Natural killer cell (primary cell): ENCODE measurements at regions not wholly inside any gene's neighbourhood (a gene's known extent, or its start where the extent isn't known, plus 50 kb on each side); places are given as distances from the start of the nearest gene placed in this dataset.

Source experiments
- ATAC-seq, 3 donors: fragments of 150-1000 bp in 2 of 3; fragments of 200-7000 bp in 1 of 3; cut with Tn5 transposase; 1 replicate in 1 of 3; 2 replicates in 2 of 3; pipeline ENCODE4 v1.10.0; 2021; ENCODE audit warnings: mild to moderate bottlenecking in 2 of 3, moderate library complexity in 2 of 3
- DNase-seq, 2 donors: peaks; one replicate each; pipeline versions ENCODE4 v3.0.0 to v3.0.0-alpha.2; 2013 to 2021; ENCODE audit warnings: mixed read lengths in 1 of 2
- H3K27ac ChIP-seq: one replicate; pipeline ENCODE4 v1.5.1; 2013; ENCODE audit warnings: mild to moderate bottlenecking, low read length
- H3K27me3 ChIP-seq: one replicate; pipeline ENCODE4 v1.6.1; 2013; ENCODE audit warnings: low read length; ENCODE audit not compliant: control insufficient read depth, insufficient read depth
- H3K36me3 ChIP-seq: one replicate; pipeline ENCODE4 v1.6.1; 2013; ENCODE audit warnings: low read length; ENCODE audit not compliant: control insufficient read depth, insufficient read depth
- H3K4me1 ChIP-seq: one replicate; pipeline ENCODE4 v1.6.1; 2013; ENCODE audit warnings: low read length; ENCODE audit not compliant: control insufficient read depth, insufficient read depth
- H3K4me3 ChIP-seq: one replicate; pipeline ENCODE4 v1.5.1; 2013; ENCODE audit warnings: low read length
- H3K9me3 ChIP-seq: one replicate; pipeline ENCODE4 v1.6.1; 2013; ENCODE audit warnings: low read length; ENCODE audit not compliant: control insufficient read depth, insufficient read depth
- H3K27ac Mint-ChIP-seq, 2 donors: one replicate each; pipeline ENCODE4 v1.8.0; 2022; ENCODE audit warnings: mild to moderate bottlenecking in 2 of 2, mixed read lengths in 2 of 2, moderate library complexity in 1 of 2
- H3K27me3 Mint-ChIP-seq, 2 donors: one replicate each; pipeline ENCODE4 v1.8.0; 2022; ENCODE audit warnings: low read depth in 2 of 2, mixed read lengths in 2 of 2
- H3K36me3 Mint-ChIP-seq: one replicate; pipeline ENCODE4 v1.8.0; 2022; ENCODE audit warnings: mixed read lengths
- H3K4me1 Mint-ChIP-seq, 2 donors: one replicate each; pipeline ENCODE4 v1.8.0; 2022; ENCODE audit warnings: mixed read lengths in 2 of 2
- H3K4me3 Mint-ChIP-seq: one replicate; pipeline ENCODE4 v1.8.0; 2022; ENCODE audit warnings: mild to moderate bottlenecking, moderate library complexity, mixed read lengths
- H3K9me3 Mint-ChIP-seq, 2 donors: one replicate each; pipeline ENCODE4 v1.8.0; 2022; ENCODE audit warnings: mixed read lengths in 2 of 2
- WGBS: methylation state at CpG from one replicate; pipeline ENCODE4 v1.1.7; 2013; ENCODE audit warnings: missing lambda C conversion rate; ENCODE audit not compliant: insufficient coverage; 5-methylcytosine and 5-hydroxymethylcytosine counted together
- intact Hi-C: fragments of 100-400 bp; cut with micrococcal nuclease; formaldehyde crosslinking; loops from one replicate; pipeline ENCODE4 v1.14.2; 2022
- TF ChIP-seq, protein P1 (sequence below): fragments of 200-600 bp; IDR thresholded peaks from one replicate; pipeline ENCODE4 v1.8.0; 2022; ENCODE audit warnings: antibody characterized with exemption

DNA sequence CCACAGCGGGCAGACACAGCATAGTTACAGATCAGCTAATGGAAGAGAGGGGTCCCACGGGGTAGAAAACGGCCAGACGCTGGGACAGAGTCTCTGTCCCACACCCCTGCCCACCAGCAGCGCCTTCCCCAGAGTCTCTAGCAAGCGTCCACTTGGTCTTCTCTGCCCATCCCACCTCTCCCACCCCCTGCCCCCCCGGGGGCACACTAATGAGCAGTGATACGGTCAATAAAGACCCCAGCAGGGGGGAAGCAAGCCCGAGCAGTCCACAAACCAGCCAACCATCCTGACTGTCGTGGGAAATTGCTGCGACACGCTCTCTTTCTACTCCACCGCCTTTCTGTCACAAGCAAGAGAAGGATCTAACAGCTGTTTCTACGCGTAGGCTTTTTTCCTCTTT lies 374.7 kb downstream of the NPHP4 start:
- 53% methylated on average over 14 of the region's 15 CpGs for WGBS
- H3K4me3 ChIP-seq = no peak overlapping the region
- Mint-ChIP-seq H3K4me3 (no peak overlapping the region), H3K27ac (no peak overlapping the region), H3K36me3 (no peaks in the 10 kb centered on the region), H3K27me3 (peaks cover 15 to 30% of the 10 kb centered on the region in 2 donors), H3K4me1 (no peaks in the 10 kb centered on the region), H3K9me3 (no peaks in the 10 kb centered on the region)
- no peak overlapping the region for H3K27ac ChIP-seq
- H3K9me3 ChIP-seq = no peaks in the 10 kb centered on the region
- H3K36me3 ChIP-seq = no peaks in the 10 kb centered on the region
- intact Hi-C loops = no loop called here
- TF ChIP-seq, protein P1, sequence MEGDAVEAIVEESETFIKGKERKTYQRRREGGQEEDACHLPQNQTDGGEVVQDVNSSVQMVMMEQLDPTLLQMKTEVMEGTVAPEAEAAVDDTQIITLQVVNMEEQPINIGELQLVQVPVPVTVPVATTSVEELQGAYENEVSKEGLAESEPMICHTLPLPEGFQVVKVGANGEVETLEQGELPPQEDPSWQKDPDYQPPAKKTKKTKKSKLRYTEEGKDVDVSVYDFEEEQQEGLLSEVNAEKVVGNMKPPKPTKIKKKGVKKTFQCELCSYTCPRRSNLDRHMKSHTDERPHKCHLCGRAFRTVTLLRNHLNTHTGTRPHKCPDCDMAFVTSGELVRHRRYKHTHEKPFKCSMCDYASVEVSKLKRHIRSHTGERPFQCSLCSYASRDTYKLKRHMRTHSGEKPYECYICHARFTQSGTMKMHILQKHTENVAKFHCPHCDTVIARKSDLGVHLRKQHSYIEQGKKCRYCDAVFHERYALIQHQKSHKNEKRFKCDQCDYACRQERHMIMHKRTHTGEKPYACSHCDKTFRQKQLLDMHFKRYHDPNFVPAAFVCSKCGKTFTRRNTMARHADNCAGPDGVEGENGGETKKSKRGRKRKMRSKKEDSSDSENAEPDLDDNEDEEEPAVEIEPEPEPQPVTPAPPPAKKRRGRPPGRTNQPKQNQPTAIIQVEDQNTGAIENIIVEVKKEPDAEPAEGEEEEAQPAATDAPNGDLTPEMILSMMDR = no peak
- no peak for ATAC-seq
- no peaks in the 10 kb centered on the region for H3K4me1 ChIP-seq
- no peak for DNase-seq
- H3K27me3 ChIP-seq = no peaks in the 10 kb centered on the region

DNA sequence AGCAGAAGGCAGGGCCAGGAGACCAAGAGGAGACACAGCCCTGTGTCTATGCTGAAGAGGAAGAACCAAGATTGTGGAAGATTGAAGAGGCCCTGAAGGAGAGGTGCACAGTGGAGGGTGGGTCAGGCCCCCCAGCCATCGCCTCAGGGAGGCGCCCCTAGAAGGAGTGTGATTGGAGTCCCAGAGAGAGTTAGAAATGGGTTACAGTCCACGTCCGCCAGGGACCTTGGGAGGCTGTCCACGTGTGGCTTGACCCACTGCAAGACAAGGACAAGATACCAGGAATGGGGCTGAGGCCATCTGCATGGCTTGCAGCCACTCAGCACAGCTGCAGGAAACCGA lies 375.1 kb downstream of the NPHP4 start:
- TF ChIP-seq, protein P1 = no peak
- H3K27me3 Mint-ChIP-seq = peaks cover 15 to 31% of the 10 kb centered on the region in 2 donors
- H3K27ac ChIP-seq = no peak overlapping the region
- no peaks in the 10 kb centered on the region for H3K9me3 Mint-ChIP-seq
- DNase-seq (no peak), ATAC-seq (no peak)
- H3K9me3 ChIP-seq = no peaks in the 10 kb centered on the region
- H3K36me3 ChIP-seq = no peaks in the 10 kb centered on the region
- no peaks in the 10 kb centered on the region for H3K36me3 Mint-ChIP-seq
- H3K27ac Mint-ChIP-seq = no peak overlapping the region
- H3K4me1 Mint-ChIP-seq = no peaks in the 10 kb centered on the region
- H3K4me3 Mint-ChIP-seq = no peak overlapping the region
- intact Hi-C loops = no loop called here
- no peaks in the 10 kb centered on the region for H3K4me1 ChIP-seq
- H3K27me3 ChIP-seq = no peaks in the 10 kb centered on the region
- WGBS = 65% methylated on average over 6 of the region's 6 CpGs
- H3K4me3 ChIP-seq = no peak overlapping the region

DNA sequence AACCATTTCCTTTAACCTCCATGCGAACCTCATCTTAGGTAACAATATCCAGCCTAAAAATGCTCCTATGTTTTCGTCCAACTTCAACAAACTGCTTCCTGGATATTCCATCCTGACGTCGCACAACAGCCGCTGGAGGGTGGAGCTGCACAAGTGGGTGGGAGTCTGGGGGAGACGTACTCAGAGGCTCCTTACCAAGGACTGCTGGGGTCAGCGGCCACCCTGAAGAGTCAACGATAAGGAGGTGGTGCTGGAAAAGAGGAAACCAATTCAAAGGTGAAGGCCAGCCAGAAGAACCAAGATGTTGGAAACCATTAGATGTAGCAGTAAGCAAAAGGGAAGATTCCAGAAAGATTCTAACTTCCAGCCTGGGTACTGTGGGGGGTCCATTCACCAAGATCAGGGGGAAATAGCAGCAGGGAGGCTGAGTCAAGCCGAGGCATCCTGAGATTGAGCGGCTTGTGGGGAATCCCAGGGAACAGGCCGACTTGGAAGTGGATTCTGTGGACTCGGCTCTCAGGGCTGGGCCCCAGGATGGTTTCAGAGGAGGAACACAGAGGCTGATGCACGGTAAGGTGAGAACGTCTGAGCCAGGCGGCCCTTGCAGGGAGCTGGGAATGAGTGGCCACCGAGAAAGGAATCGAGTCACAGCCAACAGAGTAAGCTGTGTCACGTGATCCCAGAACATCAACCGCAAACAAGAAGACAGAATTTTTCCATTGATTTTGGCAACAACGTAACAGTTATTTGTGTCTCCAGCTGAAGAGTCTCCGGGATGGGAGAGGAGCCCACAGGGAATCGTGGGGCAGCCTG lies 375.7 kb downstream of the NPHP4 start:
- Mint-ChIP-seq H3K9me3 (no peaks in the 10 kb centered on the region), H3K27me3 (peaks cover 15 to 37% of the 10 kb centered on the region in 2 donors), H3K27ac (no peak overlapping the region), H3K4me3 (no peak overlapping the region), H3K4me1 (no peaks in the 10 kb centered on the region), H3K36me3 (no peaks in the 10 kb centered on the region)
- H3K9me3 ChIP-seq = no peaks in the 10 kb centered on the region
- intact Hi-C loops = no loop called here
- ATAC-seq (no peak), DNase-seq (no peak)
- WGBS = 88% methylated on average over 22 of the region's 22 CpGs
- H3K27ac ChIP-seq = no peak overlapping the region
- no peak overlapping the region for H3K4me3 ChIP-seq
- H3K27me3 ChIP-seq = no peaks in the 10 kb centered on the region
- no peaks in the 10 kb centered on the region for H3K4me1 ChIP-seq
- TF ChIP-seq, protein P1 = no peak
- no peaks in the 10 kb centered on the region for H3K36me3 ChIP-seq

DNA sequence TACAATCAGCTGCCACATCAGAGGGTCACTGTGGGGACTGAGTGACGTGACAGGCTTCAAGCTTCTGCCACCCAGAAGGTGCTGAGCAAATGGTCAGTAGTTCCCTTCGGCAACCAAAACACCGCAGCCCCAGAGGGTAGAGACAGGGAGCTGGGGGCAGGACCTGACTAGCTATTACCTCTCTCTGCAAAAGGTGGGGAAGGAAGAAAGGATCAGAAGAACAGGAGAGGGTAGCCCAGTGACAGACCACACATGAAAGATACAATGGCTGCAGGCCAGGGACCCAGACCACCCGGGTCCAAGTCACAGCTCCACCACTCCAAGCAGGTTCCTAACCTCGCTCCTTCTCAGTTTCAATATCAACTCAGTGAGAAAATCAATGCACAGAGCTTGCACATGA lies 377.1 kb downstream of the NPHP4 start:
- no peaks in the 10 kb centered on the region for H3K9me3 ChIP-seq
- Mint-ChIP-seq H3K27ac (no peak overlapping the region), H3K36me3 (no peaks in the 10 kb centered on the region), H3K4me3 (no peak overlapping the region), H3K4me1 (no peaks in the 10 kb centered on the region), H3K27me3 (peaks cover 19 to 49% of the 10 kb centered on the region in 2 donors), H3K9me3 (no peaks in the 10 kb centered on the region)
- DNase-seq = no peak
- 62% methylated on average over 5 of the region's 5 CpGs for WGBS
- no peaks in the 10 kb centered on the region for H3K36me3 ChIP-seq
- no peak for ATAC-seq
- no peak overlapping the region for H3K27ac ChIP-seq
- no peak overlapping the region for H3K4me3 ChIP-seq
- TF ChIP-seq, protein P1 = no peak
- intact Hi-C loops = no loop called here
- no peaks in the 10 kb centered on the region for H3K27me3 ChIP-seq
- H3K4me1 ChIP-seq = no peaks in the 10 kb centered on the region
